HepG2 (cell line): ENCODE measurements at regions not wholly inside any gene's neighbourhood (a gene's known extent, or its start where the extent isn't known, plus 50 kb on each side); places are given as distances from the start of the nearest gene placed in this dataset.

Experiments used
- EED ChIP-seq: sonication (generic); formaldehyde crosslinking; IDR thresholded peaks from 2 replicates; pipeline ENCODE4 v1.5.0; 2020; ENCODE audit warnings: mild to moderate bottlenecking, missing genetic modification reagents
- GATAD2A ChIP-seq: IDR thresholded peaks from 2 replicates; pipeline ENCODE4 v1.6.1; 2016
- NR2C2 ChIP-seq: sonication (generic); formaldehyde crosslinking; IDR thresholded peaks from 2 replicates; pipeline ENCODE4 v1.4.0; 2020; ENCODE audit warnings: missing genetic modification reagents, mild to moderate bottlenecking, moderate library complexity, borderline replicate concordance
- POLR2A ChIP-seq, 2 experiments: IDR thresholded peaks; 2 replicates each; pipeline ENCODE4 v1.6.1; 2011; ENCODE audit warnings: low read depth in 2 of 2, low read length in 2 of 2, mild to moderate bottlenecking in 1 of 2, moderate library complexity in 1 of 2; ENCODE audit not compliant: insufficient read depth in 1 of 2
- ZNF274 ChIP-seq: sonication (generic); formaldehyde crosslinking; IDR thresholded peaks from 2 replicates; pipeline ENCODE4 v1.5.1; 2020; ENCODE audit warnings: mild to moderate bottlenecking, missing genetic modification reagents
- ZNF383 ChIP-seq: sonication (generic); formaldehyde crosslinking; IDR thresholded peaks from 2 replicates; pipeline ENCODE4 v1.4.0; 2020; ENCODE audit warnings: missing genetic modification reagents, mild to moderate bottlenecking, borderline replicate concordance
- ZNF709 ChIP-seq: sonication (generic); formaldehyde crosslinking; IDR thresholded peaks from 2 replicates; pipeline ENCODE4 v1.5.0; 2020; ENCODE audit warnings: mild to moderate bottlenecking, missing genetic modification reagents
- TF ChIP-seq, protein P1 (sequence below): sonication (generic); formaldehyde crosslinking; IDR thresholded peaks from 2 replicates; pipeline ENCODE4 v1.4.0; 2020; ENCODE audit warnings: missing genetic modification reagents
- TF ChIP-seq, protein P2 (sequence below): sonication (generic); formaldehyde crosslinking; IDR thresholded peaks from 2 replicates; pipeline ENCODE4 v1.4.0; 2020; ENCODE audit warnings: missing genetic modification reagents, borderline replicate concordance

DNA sequence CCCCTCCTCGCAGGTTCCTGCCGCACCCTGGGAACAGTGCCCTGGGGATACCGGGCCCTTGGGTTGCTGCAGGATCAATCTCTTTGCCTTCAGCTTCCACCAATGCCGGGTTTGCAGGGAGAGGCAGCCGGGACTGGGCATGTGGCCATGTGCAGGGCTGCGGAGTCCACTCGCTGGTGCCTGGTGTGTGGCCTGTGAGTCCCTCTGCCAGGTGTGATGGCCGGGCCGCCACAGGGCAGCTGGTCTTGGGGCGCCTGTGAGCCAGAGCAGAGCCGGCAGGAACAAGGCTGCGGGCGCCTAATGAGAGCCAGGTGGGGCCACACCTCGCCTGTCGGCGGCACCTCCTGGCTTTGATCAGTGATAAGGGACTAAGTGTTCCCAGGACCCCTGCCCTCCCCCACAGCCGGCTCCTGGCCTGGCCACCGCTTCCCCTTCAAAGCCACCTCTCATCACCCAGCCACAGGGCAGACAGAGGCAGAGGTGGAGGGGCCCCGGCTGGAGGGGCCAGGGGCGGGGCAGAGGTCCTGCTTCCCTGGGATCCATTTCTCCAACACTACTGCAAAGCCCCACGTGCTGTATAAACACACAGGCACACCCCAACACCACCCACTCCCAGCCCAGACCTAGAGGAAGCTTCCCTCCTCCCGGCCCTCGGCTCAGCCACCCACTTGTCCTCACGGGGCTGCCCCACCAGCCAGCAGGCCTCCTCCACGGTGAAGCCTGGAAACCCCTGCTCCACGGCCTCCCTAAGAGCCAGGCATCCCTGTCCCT lies 132.7 kb downstream of the CPZ start:
- TF ChIP-seq ZNF274 (no peak), POLR2A (IDR thresholded peaks at IDR 0.05; ENCODE audit: insufficient read depth in 1 of 2, low read depth in 2 of 2, low read length in 2 of 2) (no peak), ZNF709 (CRISPR knock-in tag) (no peak), ZNF383 (CRISPR knock-in tag) (no peak), GATAD2A (CRISPR knock-in tag) (no peak), NR2C2 (no peak), EED (CRISPR knock-in tag) (no peak)
- TF ChIP-seq, protein P1, sequence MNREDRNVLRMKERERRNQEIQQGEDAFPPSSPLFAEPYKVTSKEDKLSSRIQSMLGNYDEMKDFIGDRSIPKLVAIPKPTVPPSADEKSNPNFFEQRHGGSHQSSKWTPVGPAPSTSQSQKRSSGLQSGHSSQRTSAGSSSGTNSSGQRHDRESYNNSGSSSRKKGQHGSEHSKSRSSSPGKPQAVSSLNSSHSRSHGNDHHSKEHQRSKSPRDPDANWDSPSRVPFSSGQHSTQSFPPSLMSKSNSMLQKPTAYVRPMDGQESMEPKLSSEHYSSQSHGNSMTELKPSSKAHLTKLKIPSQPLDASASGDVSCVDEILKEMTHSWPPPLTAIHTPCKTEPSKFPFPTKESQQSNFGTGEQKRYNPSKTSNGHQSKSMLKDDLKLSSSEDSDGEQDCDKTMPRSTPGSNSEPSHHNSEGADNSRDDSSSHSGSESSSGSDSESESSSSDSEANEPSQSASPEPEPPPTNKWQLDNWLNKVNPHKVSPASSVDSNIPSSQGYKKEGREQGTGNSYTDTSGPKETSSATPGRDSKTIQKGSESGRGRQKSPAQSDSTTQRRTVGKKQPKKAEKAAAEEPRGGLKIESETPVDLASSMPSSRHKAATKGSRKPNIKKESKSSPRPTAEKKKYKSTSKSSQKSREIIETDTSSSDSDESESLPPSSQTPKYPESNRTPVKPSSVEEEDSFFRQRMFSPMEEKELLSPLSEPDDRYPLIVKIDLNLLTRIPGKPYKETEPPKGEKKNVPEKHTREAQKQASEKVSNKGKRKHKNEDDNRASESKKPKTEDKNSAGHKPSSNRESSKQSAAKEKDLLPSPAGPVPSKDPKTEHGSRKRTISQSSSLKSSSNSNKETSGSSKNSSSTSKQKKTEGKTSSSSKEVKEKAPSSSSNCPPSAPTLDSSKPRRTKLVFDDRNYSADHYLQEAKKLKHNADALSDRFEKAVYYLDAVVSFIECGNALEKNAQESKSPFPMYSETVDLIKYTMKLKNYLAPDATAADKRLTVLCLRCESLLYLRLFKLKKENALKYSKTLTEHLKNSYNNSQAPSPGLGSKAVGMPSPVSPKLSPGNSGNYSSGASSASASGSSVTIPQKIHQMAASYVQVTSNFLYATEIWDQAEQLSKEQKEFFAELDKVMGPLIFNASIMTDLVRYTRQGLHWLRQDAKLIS (CRISPR knock-in tag) = no peak
- TF ChIP-seq, protein P2, sequence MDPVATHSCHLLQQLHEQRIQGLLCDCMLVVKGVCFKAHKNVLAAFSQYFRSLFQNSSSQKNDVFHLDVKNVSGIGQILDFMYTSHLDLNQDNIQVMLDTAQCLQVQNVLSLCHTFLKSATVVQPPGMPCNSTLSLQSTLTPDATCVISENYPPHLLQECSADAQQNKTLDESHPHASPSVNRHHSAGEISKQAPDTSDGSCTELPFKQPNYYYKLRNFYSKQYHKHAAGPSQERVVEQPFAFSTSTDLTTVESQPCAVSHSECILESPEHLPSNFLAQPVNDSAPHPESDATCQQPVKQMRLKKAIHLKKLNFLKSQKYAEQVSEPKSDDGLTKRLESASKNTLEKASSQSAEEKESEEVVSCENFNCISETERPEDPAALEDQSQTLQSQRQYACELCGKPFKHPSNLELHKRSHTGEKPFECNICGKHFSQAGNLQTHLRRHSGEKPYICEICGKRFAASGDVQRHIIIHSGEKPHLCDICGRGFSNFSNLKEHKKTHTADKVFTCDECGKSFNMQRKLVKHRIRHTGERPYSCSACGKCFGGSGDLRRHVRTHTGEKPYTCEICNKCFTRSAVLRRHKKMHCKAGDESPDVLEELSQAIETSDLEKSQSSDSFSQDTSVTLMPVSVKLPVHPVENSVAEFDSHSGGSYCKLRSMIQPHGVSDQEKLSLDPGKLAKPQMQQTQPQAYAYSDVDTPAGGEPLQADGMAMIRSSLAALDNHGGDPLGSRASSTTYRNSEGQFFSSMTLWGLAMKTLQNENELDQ (CRISPR knock-in tag) = no peak
